CD4-positive, alpha-beta T cell treated with Interleukin-10 for 1 hour (primary cell): ENCODE measurements at regions not wholly inside any gene's neighbourhood (a gene's known extent, or its start where the extent isn't known, plus 50 kb on each side); places are given as distances from the start of the nearest gene placed in this dataset.

ENCODE experiments used
- DNase-seq: peaks from one replicate; pipeline ENCODE4 v3.0.0-alpha.2; 2020

- DNase-seq: no peak
Observed at GRCh38 chr20:7716286-7716972, 223.8 kb downstream of the HAO1 start.

GRCh38 chr20:7722564-7722963 lies 217.7 kb downstream of the HAO1 start:
- no peak for DNase-seq

DNA sequence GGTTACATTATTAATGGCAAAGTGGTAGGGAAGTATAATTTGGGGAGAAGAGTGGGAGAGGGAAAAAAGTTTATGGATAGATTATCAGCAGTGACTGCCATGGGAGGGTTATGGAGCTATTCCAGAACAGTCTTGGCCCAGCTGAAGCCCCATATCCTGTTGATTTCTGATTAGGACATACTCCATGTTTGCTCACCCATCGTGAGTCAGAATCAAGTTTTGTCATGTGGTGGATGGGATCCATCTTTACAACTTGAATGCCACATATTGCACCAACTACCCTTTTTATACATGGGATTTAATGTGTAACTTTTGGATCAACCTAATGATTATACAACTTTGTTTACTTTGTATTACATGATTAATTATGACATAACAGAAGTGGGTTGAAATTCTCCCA lies 217.0 kb downstream of the HAO1 start:
- DNase-seq: no peak

GRCh38 chr20:7728338-7728737 lies 211.9 kb downstream of the HAO1 start:
- DNase-seq: no peak

DNA sequence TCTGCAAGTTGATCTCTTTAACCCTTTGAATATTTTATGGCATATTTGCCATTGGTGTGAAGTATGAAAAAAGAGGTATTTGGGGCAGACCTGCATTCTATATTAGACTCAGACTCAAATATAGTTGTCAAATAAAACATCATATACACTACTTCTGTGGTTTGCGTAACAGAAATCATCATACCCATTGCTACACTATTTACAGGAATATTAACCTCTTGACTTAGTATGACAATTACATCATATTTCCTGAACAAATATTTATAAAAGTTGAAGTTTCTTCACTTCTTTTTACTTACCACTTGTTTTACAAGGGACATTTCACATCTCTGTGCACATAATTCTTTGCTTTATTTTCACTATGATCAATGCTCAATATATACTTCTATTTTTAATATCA lies 206.0 kb downstream of the HAO1 start:
- no peak for DNase-seq

DNA sequence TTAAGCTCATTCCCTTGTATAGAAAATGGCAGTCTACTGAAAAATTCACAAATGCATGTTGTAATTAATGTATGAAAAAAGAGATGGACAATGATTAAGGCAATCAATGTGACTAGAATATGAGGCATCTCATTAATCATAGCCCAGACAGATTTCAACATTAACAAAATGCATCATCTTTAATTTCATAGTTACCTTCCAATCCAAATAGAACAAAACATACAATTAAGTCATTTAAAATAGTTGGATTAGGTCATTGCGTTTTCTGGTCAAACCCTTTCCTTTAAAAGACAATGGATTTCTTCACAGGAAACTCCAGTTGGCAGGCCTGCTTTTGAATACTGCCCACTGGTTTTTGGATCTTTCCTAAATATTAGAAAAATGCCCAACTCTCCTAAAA lies 203.9 kb downstream of the HAO1 start:
- no peak for DNase-seq

DNA sequence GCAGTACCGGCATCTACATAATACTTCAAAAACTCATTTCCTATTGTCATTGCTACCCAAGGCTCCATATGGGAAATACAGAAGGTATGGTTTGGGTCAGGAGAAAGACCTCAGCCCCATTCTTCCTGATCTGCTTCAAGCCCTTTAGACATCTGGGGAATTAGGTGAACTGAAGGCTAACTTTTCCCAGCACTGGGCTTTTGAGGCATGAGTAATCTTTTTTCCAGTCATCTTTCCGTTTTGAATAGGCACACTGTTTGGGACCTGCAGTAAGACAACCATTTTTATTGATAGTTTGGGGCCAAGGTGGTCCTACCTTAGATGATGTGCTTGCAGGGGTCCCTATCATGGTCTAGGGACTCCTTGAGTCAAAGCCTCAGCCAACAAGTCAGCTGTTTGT lies 198.4 kb downstream of the HAO1 start:
- DNase-seq: no peak

DNA sequence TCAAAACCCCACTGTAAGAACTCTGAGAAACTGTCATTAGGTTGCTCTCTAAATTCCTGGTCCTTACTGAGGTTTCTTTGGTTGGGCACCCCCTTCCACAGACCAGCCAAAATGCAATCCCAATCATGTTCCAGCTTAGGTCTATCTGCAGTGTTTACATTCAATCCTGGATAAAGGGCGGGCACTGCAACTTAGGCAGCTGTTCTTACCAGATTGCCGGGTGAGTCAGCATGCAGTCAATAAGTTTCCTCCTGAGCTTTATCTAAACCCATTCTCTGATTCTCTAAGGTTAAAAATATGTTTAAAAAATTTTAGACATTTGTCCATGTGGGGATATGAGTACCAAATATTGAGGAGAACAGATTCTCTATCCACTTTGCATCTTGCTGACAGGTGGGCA lies 197.8 kb downstream of the HAO1 start:
- DNase-seq: no peak

GRCh38 chr20:7744411-7744810 lies 195.8 kb downstream of the HAO1 start:
- DNase-seq: no peak

- DNase-seq: no peak
Observed at GRCh38 chr20:7748624-7749023, 191.6 kb downstream of the HAO1 start.

DNA sequence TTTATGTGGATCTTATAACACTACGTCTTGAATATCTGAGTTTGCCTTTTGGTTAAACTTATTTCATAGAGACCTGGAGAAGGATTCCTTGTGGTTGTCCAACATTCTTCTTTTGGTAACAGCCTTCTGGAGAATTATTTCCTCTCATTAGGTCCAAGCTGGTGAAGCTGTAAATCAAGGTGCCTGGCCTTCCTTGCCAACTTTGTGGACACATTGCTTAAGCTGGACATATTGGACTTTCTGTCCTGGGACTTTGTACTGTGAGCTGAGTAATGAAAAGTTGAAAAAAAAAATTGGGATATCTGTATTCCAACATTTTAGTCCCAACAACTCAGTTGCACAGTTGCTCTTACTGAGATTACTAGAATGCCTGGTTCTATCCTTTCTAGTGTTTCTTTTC lies 186.2 kb downstream of the HAO1 start:
- DNase-seq: no peak

GRCh38 chr20:7758406-7758805 lies 181.9 kb downstream of the HAO1 start:
- no peak for DNase-seq

DNA sequence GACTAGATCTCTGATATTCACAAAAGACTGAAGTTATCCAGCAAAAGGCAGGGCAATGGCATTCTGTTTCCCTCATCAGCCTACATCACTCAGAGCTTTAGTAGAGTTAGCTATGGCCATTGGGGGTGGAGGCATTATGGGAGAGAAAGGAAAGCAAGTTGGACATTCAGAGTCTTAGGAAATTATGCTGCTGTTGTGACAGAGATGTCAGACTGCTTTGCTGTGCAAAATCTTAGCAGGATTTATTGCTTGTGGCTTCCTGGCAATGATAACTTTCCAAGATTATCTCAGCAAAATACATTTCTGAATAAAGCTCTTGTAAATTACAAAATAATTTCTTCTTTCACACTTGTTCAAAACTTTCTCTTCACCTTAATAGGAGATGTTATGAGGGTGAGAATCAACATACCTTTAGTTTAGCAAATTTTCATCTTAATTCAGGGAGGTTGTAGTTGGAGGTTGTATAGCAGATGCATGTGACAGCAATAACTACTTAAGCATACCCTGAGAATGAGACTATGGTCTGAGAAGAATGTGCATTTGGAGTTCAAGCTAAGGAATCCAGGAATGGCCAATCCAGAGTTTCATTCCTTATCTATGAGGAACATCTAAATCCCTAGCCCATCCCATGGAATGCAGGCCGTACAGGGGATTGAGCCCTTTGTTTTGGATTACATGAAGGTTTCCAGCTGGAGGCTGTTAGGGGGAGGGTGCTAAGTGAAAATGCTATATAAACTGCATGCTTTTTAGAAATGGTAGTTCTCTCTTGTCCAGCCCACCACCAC lies 179.8 kb downstream of the HAO1 start:
- no peak for DNase-seq

- DNase-seq: no peak
Observed at GRCh38 chr20:7765221-7765620, 175.0 kb downstream of the HAO1 start.

- DNase-seq: no peak
Observed at GRCh38 chr20:7770046-7770445, 170.2 kb downstream of the HAO1 start.

DNA sequence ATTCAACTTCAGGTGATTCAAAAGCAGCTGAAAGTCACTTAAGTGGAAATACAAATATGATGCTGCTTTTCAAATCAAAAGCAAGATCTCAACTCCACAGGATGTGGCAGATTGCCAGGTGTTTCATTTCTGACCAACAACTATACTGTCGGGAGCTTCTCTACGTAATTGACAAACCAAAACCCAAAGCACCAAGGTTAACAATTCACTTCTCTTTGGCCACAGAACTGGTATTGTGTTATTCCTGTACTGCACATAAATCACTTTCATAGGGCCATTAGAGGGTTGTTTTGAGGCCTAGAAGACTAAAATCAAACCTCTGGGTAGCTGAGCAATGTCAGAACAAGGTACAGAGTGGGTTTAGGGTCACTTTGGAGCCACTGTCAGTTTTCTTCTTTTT lies 169.7 kb downstream of the HAO1 start:
- no peak for DNase-seq

- DNase-seq: no peak
Observed at GRCh38 chr20:7772371-7772770, 167.9 kb downstream of the HAO1 start.

GRCh38 chr20:7773511-7773910 lies 166.7 kb downstream of the HAO1 start:
- no peak for DNase-seq

GRCh38 chr20:7775072-7775471 lies 165.2 kb downstream of the HAO1 start:
- DNase-seq: no peak

DNA sequence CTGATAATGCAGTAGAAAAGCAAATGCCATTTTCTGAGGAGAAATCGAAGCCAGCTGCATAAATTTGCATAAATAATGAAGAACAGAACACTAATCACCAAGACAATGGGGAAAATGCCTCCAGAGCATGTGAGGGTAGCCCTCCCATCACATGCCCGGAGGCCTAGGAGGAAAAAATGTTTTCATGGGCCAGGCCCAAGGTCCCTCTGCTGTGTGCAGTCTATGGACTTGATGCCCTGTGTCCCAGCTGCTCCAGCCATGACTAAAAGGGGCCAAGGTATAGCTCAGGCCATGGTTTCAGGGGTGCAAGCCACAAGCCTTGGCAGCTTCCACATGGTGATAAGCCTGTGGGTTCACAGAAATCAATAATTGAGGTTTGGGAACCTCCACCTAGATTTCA lies 164.1 kb downstream of the HAO1 start:
- DNase-seq: no peak

DNA sequence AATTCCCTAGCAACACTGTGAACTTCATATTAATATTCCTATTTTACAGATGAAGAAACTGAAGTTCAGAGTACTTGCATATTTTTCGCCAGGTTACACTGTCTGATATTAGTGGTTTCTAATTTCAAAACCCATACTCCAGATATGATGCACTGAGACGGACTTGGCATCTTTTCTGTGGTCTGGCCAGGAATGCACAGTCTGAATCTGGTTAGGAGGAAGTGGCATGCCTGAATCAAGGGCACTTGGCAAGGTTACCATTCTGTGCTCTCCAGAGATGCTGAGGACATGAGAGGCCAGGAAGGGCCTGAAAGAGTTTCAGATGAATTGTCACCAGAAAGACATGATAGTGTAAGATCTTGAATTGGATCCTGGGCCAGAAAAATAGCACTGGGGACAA lies 150.1 kb downstream of the HAO1 start:
- no peak for DNase-seq

DNA sequence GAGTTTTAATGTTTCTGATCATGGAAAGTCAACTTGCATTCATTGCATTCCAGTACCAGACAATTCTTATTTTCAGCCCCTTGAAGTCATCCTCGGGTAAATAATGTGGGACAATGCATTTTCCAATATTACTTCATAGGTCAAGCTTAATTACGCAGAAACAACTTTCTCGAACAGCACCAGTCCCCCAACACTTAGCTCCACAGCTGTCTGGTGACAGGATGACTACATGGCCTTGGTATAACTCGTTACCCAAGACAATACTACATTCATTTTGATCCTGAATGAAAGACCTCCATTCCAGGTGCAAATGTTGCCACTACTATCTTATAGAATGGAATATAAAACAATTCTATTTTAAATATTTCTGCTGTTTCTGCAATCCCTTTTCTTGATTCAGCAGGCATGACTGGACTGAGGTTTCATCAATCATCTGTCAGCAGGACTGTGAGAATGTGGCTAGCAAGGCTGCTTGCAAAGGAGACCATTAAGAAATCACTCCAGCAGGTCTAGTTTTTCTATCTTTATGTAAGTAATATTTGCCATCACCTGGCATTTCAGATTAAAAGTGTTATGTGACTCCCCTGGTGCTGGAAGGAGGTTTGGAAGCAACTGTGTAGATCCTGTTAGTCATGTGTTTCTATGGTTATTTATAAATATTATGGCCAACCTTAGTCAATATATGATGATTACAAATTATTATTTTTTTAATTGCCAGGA lies 147.9 kb downstream of the HAO1 start:
- DNase-seq: no peak

GRCh38 chr20:7798176-7798575 lies 142.1 kb downstream of the HAO1 start:
- DNase-seq: no peak

GRCh38 chr20:7799862-7800261 lies 140.4 kb downstream of the HAO1 start:
- no peak for DNase-seq
